GM20000 (cell line): ENCODE measurements at regions not wholly inside any gene's neighbourhood (a gene's known extent, or its start where the extent isn't known, plus 50 kb on each side); places are given as distances from the start of the nearest gene placed in this dataset.
A peak's percentile ranks its signal among the peaks of the same experiment; 100 is the strongest.

Experiments
- DNase-seq: peaks from one replicate; pipeline ENCODE4 v3.0.0; 2012; ENCODE audit warnings: low spot score
- CTCF ChIP-seq: IDR thresholded peaks from 2 replicates; pipeline ENCODE4 v1.5.1; 2012; ENCODE audit warnings: mild to moderate bottlenecking, control low read depth; ENCODE audit errors: extremely low read depth, missing control alignments

- no peak for TF ChIP-seq CTCF
- no peak for DNase-seq
Measured at GRCh38 chrX:120769576-120770341, 105.9 kb downstream of the CT47B1 start.

DNA sequence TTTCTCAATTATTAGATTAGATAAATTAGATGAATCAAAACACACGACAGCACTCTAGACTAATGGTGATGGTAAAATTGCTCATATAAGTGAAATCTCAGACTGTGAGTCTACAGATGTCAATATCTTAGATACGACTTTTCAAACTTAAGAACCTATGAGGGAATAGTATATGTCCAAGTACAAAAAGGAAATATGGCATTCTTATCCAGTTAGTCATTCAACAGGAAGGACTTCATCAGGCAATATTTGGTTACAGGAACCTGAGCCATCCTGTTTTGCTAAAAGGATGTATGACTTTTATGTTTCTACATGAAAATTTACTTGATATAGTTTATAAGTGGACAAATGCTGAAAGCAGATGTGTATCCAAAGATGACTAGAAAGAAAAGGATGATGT is 107.0 kb downstream of the CT47B1 start:
- DNase-seq, result no peak
- no peak for TF ChIP-seq CTCF

- TF ChIP-seq CTCF, result no peak
Measured at GRCh38 chrX:120768254-120768653, 107.4 kb downstream of the CT47B1 start.

GRCh38 chrX:120763269-120763668 is 112.4 kb downstream of the CT47B1 start:
- no peak for DNase-seq
- TF ChIP-seq CTCF, result no peak

More at GRCh38 chrX:120768254-120768653, 107.4 kb downstream of the CT47B1 start:
- no peak for DNase-seq

- no peak for TF ChIP-seq CTCF
- no peak for DNase-seq
Measured at GRCh38 chrX:120761810-120762209, 113.9 kb downstream of the CT47B1 start.

DNA sequence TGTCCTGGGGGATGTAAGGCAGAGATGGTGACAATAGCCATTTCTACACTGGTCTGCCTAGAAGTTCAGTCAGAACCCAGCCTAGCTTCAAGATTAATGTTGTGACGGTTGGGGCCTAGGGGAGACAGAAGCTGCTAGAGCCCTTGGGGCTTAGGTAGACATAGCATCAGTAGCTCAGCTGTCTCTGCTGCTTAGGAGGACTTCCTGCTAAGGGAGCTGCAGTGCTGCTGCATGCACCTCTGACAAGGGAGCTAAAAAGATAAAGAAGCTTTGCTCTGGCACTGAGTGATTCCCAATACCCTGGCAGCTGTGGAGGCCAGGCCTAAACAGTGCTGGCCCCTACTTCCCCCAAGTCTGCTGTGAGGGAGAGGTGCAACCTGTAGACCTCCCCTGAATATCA is 116.0 kb downstream of the CT47B1 start:
- DNase-seq, result no peak
- no peak for TF ChIP-seq CTCF

DNA sequence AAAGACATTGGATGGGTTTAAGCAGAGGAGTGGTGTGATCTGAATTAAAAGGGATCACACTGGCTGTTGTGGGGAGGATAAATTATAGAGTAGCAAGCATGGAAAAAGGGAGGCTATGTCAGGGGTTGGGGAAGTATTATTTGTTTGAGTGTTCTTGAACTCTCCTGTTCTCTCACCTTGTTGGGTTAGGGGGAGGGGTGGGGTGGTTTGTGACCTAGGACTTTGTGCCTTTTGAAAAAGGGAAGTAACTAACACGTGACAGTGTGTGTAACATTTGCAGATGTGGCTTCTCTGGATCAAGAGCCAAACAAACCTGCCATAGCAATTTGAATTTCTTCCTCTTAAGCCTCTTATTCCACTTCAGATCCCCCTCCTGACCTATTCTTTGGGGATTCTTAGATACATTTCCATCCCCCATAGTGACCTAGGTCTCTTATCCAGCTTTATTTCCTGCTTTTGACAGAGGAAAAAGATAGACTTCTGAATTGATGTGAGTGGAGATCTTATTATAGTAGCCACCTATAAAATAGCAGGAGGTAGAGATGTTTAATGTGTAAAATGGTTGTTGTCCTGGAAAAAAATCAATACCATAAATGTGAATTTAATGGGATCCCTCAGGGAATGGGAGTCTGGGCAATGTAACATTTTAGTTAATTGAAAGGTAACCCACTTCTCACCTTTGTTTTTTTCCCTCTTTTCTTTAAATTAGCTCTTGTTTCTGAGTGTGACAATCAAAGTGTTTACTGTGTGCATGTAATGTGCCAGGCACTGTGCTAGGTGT is 120.4 kb downstream of the CT47B1 start:
- no peak for TF ChIP-seq CTCF
- DNase-seq, result peak; percentile 18
